VCaP (cell line): ENCODE measurements at regions not wholly inside any gene's neighbourhood (a gene's known extent, or its start where the extent isn't known, plus 50 kb on each side); places are given as distances from the start of the nearest gene placed in this dataset.

ENCODE experiments used
- H3K27ac ChIP-seq: fragments of 450-650 bp; 2 replicates; pipeline ENCODE4 v1.5.1; 2017
- TF ChIP-seq, protein P1 (sequence below): fragments of 450-650 bp; conservative IDR thresholded peaks from 2 replicates; pipeline ENCODE4 v1.5.1; 2017; ENCODE audit warnings: mild to moderate bottlenecking, moderate library complexity

DNA sequence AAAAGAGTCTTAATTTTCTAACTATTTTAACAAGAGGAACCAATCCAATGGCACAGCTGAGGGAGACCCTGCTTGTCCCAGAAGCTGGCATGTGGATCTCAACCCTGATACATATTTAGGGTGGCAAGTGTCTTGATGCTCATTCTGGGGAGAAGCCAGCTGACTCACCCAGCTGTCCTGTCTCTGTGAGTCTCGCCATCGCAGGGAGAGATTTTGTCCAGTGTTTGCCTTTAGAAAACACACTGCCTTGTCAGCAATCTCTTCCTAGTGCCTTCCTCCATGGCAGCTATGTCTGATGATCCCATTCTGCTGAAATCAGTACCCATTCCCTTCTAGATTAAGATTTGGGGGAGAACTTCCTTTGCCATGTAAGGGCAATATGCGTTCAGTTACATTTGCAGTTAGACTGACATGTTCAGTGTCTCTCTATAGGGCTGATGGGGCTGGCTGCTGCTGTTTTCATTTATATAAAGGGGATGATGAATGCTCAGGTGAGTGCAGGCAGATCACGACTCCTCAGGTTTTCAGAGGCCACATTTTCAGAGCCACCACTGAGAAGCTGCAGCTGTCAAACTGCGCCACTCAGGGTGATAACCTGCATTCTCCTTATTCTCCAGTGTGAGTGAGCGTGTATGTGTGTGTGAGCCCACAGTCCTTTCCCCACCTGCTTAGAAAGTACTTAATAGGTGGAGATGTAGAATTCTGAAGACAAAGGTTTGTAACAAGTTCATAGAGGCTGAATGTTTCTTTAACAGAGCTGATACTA lies 217.0 kb downstream of the GAS1 start:
- H3K27ac ChIP-seq = peak overlapping the region; percentile 16; the same call in 1 of the 2 replicates
- TF ChIP-seq, protein P1, sequence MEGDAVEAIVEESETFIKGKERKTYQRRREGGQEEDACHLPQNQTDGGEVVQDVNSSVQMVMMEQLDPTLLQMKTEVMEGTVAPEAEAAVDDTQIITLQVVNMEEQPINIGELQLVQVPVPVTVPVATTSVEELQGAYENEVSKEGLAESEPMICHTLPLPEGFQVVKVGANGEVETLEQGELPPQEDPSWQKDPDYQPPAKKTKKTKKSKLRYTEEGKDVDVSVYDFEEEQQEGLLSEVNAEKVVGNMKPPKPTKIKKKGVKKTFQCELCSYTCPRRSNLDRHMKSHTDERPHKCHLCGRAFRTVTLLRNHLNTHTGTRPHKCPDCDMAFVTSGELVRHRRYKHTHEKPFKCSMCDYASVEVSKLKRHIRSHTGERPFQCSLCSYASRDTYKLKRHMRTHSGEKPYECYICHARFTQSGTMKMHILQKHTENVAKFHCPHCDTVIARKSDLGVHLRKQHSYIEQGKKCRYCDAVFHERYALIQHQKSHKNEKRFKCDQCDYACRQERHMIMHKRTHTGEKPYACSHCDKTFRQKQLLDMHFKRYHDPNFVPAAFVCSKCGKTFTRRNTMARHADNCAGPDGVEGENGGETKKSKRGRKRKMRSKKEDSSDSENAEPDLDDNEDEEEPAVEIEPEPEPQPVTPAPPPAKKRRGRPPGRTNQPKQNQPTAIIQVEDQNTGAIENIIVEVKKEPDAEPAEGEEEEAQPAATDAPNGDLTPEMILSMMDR = no peak

DNA sequence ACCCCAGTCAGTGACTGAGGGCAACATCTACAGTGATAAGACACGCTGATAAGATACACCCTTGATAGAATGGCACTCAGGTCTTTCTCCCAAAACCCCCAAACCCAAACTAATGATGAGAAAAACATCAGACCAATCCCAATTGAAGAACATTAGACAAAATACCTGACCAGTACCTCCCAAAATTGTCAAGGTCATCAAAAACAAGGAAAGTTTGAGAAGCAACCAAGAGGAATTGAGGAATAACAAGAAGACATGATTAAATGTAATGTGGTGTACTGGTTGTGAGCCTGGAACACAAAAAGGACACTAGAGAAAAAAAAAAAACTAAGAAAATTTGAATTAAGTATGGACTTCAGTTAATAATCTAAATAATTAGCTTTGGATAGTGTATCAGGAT lies 222.8 kb downstream of the GAS1 start:
- H3K27ac ChIP-seq = no peak overlapping the region

DNA sequence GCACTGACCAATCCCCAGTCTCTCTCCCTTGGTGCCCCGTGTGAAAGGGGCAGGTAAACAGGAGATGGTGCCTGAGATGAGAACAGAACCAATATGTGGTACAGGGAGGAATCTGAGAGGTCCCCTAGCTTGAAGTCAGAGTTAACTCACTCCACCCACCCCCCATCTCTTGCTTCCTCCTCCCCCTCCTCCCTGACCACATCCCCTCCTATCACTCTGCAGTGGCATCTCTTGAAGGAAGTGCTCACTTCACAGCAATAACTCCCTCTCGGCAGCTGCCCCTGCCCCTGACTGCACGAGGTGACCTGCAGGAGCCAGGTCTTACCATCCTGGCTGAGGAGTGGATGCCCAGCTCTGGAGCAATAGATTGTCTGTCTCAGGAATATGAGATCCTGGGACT lies 224.0 kb downstream of the GAS1 start:
- TF ChIP-seq, protein P1 = no peak
- H3K27ac ChIP-seq = no peak overlapping the region

More for the DNA sequence above, 222.8 kb downstream of the GAS1 start:
- TF ChIP-seq, protein P1 = no peak

DNA sequence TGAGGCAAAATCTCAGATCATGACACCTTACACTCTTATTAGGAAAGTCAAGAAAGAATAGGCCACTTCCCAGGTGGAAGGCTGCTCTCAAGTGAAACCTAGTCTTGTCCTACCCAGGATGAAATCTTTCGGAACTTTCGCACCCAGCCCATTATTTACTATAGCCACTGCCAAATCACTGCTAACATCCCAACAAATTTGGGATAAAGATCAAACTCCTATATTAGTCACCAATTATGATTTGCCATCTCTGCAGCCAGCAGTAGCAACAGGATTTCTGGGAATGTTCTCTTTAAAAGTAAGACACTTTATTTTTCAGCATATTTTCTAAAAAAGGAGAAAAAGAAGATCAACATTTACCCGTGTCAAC lies 224.6 kb downstream of the GAS1 start:
- TF ChIP-seq, protein P1 = no peak
- H3K27ac ChIP-seq = no peak overlapping the region

DNA sequence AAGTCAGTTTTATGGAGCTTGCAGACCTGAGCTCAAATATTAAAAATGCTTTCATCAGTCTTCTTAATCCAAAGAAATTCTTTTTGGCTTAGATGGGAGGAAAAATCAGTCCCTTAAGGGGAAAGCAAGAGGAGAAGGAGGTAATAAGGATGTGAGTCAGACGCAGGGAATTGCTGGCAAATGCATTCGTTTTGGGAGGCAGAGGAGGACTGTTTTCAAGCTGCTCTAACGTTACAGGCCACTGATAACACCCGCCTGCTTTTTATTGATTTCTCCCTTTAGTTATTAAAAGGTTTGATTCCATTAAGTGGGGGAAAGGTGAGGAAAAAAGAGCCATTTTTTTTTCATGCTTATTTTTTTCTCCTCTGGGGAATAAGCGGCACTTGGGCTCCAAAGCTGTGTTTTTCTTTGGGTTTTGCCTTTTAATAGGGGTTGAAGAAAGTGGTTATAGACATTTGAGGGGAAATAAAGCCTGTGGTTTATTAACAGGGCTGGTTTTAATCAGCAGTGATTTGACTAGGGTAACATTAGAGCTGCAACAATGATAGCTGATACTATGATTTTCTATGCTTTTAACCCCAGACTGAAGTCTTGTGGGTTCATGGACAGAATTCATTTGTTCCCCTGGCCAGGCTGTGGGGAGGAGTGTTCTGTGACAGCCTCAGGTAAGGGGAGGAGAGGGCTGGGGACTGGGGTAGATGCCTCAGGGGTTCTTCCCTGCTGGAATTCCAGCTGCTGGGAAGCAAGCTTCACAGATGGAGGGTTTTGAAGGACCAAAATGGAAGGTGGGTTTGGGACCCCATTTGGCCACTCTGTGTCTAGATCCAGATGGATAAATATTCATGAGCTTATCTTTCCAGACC lies 225.2 kb downstream of the GAS1 start:
- H3K27ac ChIP-seq = no peak overlapping the region
- TF ChIP-seq, protein P1 = no peak

DNA sequence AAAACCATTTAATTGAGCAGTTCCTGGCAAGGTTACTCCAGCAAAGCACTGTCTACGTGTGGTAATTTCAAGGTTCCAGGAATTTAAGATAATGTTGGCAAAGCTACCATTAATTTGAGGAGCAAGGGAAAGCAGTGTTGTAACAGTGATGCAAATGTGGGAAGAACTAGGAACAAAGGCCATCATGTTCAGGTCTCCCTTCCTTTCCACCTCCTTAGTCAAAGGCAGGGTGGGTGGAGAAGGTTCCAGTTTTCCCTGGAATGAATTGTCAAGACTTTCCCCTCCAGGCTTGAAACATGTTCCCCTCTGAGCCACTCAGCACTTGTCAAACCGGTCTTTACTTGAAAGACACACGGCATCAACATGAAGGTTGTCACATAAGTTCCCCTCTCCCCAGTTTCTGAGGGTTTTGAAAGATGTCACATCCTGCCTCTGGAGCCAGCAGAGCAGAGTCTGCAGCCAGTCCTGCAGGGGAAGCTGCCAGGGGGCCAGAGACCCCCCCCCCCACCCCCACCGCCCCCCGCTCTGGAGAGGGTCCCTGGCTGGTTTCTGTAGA lies 226.0 kb downstream of the GAS1 start:
- TF ChIP-seq, protein P1 = no peak
- no peak overlapping the region for H3K27ac ChIP-seq

DNA sequence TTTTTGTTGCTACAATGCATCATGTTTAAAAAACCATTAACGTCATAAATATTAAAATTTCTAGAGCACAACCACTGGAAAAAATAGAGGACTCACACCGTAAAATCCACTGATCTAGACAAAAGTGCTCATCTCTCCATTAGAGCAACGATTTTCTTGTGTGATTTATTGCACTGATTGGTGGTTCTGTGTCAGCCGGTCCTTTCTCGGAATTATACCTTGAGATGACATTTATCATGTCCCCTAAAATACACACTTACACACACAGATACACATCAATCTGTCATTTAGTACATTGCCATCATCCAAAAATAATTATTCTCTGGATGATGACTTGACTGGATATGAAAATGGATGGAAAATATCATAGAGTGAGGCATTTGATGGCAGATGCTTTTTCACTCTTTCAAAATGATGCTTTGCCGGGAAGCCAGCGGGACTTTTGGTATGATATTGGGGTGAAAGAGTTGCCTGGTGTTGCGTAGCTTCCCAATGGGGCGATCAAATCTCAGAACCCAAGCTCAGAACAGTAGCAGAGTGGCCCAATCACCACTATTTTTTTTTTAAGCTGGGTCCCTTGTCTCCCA lies 226.6 kb downstream of the GAS1 start:
- no peak overlapping the region for H3K27ac ChIP-seq
- TF ChIP-seq, protein P1 = no peak
